Activated naive CD4-positive, alpha-beta T cell treated with anti-CD3 and anti-CD28 coated beads, Interleukin-2, amount 50 U/mL, for 72 hours (primary cell): ENCODE measurements at regions not wholly inside any gene's neighbourhood (a gene's known extent, or its start where the extent isn't known, plus 50 kb on each side); places are given as distances from the start of the nearest gene placed in this dataset.
"Not testable (repeated sequence)": the region's sequence is repeated elsewhere in the genome, so short reads cannot be mapped to it uniquely, and the experiment has no call there.

Source experiments
- ATAC-seq, 2 donors: fragments of 150-1000 bp; cut with Tn5 transposase; 2 replicates each; pipeline ENCODE4 v1.10.0; 2021; ENCODE audit warnings: mild to moderate bottlenecking in 2 of 2, moderate library complexity in 2 of 2
- DNase-seq, 2 donors: peaks; one replicate each; pipeline ENCODE4 v3.0.0; 2021 to 2022; ENCODE audit warnings: low spot score in 2 of 2
- H3K27ac Mint-ChIP-seq, 2 donors: one replicate each; pipeline ENCODE4 v1.8.0; 2022; ENCODE audit warnings: mild to moderate bottlenecking in 2 of 2, mixed read lengths in 2 of 2
- H3K36me3 Mint-ChIP-seq, 2 donors: one replicate each; pipeline ENCODE4 v1.8.0; 2022; ENCODE audit warnings: mixed read lengths in 2 of 2
- H3K9me3 Mint-ChIP-seq, 2 donors: one replicate each; pipeline ENCODE4 v1.8.0; 2022; ENCODE audit warnings: mixed read lengths in 2 of 2

GRCh38 chr4:131347816-131348215 is 1801.3 kb upstream of the PCDH10 start:
- DNase-seq = no peak
- H3K36me3 Mint-ChIP-seq = no peaks in the 10 kb centered on the region
- no peak overlapping the region for H3K27ac Mint-ChIP-seq
- no peak for ATAC-seq
- H3K9me3 Mint-ChIP-seq = peaks cover 5 to 8% of the 10 kb centered on the region in 2 donors

- Mint-ChIP-seq H3K9me3 (peaks cover 7 to 10% of the 10 kb centered on the region in 2 donors), H3K27ac (no peak overlapping the region), H3K36me3 (peaks cover 0 to 4% of the 10 kb centered on the region in 2 donors)
- DNase-seq (no peak), ATAC-seq (no peak)
These were observed 1800.8 kb upstream of the PCDH10 start for GRCh38 chr4:131348263-131348662.

GRCh38 chr4:131352371-131352770 is 1796.7 kb upstream of the PCDH10 start:
- DNase-seq, ATAC-seq, H3K27ac Mint-ChIP-seq, H3K36me3 Mint-ChIP-seq: not testable (repeated sequence)
- H3K9me3 Mint-ChIP-seq = peaks cover 10 to 14% of the 10 kb centered on the region in 2 donors

DNA sequence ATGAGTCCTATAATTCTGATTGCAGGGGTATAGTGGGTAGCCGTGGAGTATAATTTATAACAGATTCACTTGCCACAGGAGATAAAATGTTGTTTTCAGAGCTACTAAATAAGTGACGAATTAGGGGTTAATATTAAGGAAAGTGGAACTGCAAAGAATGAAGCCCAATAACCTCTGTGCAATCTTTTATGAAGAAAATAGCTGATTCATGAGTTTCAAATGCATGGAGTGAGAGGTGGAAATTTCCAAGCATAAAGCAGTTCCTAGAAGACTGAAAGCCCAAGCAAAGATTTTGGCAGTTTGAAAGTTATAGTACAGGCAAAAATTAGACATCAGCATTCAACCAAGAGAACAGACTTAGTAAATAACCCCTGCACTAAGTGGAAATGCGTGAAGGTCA is 1782.4 kb upstream of the PCDH10 start:
- H3K27ac Mint-ChIP-seq = no peak overlapping the region
- ATAC-seq = no peak

DNA sequence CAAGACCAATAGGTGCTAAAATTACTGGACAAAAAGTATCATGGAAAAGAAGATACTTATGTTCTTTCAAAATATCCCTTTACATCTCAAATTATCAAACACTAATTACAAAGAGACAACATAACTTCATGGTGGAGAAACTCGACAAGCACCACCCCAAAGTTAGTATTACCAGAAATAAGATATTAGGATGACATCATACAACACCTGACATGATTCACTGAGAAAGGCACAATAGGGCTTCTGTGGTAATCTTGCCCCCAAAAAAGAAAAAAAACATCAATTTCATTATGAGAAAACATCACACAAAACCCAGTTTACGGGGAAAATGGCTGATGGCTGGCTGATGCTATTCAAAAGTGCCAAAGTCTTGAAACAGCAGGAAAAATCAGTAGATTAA is 1781.7 kb upstream of the PCDH10 start:
- DNase-seq = no peak
- H3K27ac Mint-ChIP-seq = no peak overlapping the region
- H3K36me3 Mint-ChIP-seq = no peaks in the 10 kb centered on the region
- peaks cover 7 to 16% of the 10 kb centered on the region in 2 donors for H3K9me3 Mint-ChIP-seq
- ATAC-seq = no peak

More for the DNA sequence above, 1782.4 kb upstream of the PCDH10 start:
- no peak for DNase-seq
- peaks cover under 1 to 10% of the 10 kb centered on the region in 2 donors for H3K9me3 Mint-ChIP-seq
- no peaks in the 10 kb centered on the region for H3K36me3 Mint-ChIP-seq

DNA sequence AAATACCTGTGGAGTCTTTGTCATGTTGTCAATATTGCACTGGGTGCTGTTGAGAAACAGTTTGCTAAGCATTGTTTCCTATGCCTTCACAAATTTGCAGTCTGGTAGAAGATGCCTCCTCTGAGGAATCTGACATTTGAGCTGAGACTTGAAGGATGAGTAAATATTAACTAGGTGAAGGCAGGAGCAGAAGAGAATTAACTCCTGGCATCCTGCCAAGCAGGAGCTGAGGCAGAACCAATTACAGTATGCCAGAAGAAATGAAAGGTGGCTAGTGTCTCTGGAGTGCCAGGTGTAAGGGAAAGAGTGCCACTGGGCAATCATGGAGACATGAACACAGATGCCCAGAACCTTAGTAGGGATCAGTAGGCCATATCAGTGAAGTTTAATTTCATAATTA is 1778.2 kb upstream of the PCDH10 start:
- H3K36me3 Mint-ChIP-seq = no peaks in the 10 kb centered on the region
- H3K27ac Mint-ChIP-seq = no peak overlapping the region
- DNase-seq (no peak), ATAC-seq (no peak)
- H3K9me3 Mint-ChIP-seq = peaks cover 7 to 16% of the 10 kb centered on the region in 2 donors

GRCh38 chr4:131381055-131381454 is 1768.0 kb upstream of the PCDH10 start:
- H3K27ac Mint-ChIP-seq = no peak overlapping the region

GRCh38 chr4:131382839-131383238 is 1766.3 kb upstream of the PCDH10 start:
- H3K9me3 Mint-ChIP-seq = peaks cover 13 to 28% of the 10 kb centered on the region in 2 donors
- H3K27ac Mint-ChIP-seq = no peak overlapping the region
- ATAC-seq (no peak), DNase-seq (no peak)
- H3K36me3 Mint-ChIP-seq = peaks cover 7 to 13% of the 10 kb centered on the region in 2 donors

More at GRCh38 chr4:131381055-131381454, 1768.0 kb upstream of the PCDH10 start:
- DNase-seq (no peak), ATAC-seq (no peak)
- Mint-ChIP-seq H3K9me3 (peaks cover 8 to 20% of the 10 kb centered on the region in 2 donors), H3K36me3 (peaks cover 7% of the 10 kb centered on the region in 2 donors)

- Mint-ChIP-seq H3K36me3 (peaks cover 0 to 6% of the 10 kb centered on the region in 2 donors), H3K27ac (no peak overlapping the region), H3K9me3 (peaks cover 9 to 20% of the 10 kb centered on the region in 2 donors)
- DNase-seq = no peak
- no peak for ATAC-seq
These were observed 1760.8 kb upstream of the PCDH10 start for GRCh38 chr4:131388277-131388676.

DNA sequence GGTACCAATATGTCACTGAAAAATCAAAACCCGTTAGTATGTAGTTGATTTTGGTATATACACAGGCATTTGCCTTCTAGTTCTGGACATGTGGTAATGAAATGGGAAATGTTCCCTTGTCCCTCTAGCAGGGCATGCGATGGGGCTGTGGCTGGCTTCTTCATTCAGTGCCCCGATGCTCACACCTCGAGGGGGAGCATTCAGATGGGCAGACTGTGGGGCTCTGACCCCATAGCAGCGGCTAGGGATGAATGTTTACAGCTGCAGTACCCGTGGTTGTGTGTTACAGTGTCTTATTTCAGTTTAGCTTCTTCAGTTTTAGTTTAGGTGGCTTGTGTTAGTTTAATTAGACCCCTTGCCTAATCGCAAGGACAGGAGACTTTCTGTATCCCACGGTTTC is 1741.0 kb upstream of the PCDH10 start:
- Mint-ChIP-seq H3K27ac (no peak overlapping the region), H3K9me3 (peaks cover 3 to 6% of the 10 kb centered on the region in 2 donors), H3K36me3 (peaks cover 0 to 6% of the 10 kb centered on the region in 2 donors)
- DNase-seq (no peak), ATAC-seq (no peak)

- no peak for DNase-seq
- Mint-ChIP-seq H3K27ac (no peak overlapping the region), H3K9me3 (peaks cover 3 to 6% of the 10 kb centered on the region in 2 donors), H3K36me3 (peaks cover 0 to 6% of the 10 kb centered on the region in 2 donors)
- ATAC-seq = no peak
These were observed 1737.7 kb upstream of the PCDH10 start for GRCh38 chr4:131411393-131411792.

DNA sequence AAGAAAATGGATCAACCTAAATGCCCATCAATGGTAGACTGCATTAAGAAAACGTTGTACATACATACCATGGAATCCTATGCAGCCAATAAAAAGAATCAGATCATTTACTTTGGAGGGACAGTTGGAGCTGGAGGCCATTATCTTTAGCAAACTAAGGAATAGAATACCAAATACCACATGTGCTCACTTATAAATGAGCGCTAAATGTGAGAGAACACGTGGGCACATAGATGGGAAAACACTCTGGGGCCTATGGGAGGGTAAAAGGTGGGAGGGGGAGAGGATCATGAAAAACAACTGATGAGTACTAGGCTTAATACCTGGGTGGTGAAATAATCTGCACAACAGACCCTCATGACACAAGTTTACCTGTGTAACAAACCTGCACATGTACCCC is 1729.9 kb upstream of the PCDH10 start:
- Mint-ChIP-seq H3K27ac (no peak overlapping the region), H3K36me3 (peaks cover 0 to 10% of the 10 kb centered on the region in 2 donors), H3K9me3 (peaks cover 9 to 19% of the 10 kb centered on the region in 2 donors)
- ATAC-seq (no peak), DNase-seq (no peak)

DNA sequence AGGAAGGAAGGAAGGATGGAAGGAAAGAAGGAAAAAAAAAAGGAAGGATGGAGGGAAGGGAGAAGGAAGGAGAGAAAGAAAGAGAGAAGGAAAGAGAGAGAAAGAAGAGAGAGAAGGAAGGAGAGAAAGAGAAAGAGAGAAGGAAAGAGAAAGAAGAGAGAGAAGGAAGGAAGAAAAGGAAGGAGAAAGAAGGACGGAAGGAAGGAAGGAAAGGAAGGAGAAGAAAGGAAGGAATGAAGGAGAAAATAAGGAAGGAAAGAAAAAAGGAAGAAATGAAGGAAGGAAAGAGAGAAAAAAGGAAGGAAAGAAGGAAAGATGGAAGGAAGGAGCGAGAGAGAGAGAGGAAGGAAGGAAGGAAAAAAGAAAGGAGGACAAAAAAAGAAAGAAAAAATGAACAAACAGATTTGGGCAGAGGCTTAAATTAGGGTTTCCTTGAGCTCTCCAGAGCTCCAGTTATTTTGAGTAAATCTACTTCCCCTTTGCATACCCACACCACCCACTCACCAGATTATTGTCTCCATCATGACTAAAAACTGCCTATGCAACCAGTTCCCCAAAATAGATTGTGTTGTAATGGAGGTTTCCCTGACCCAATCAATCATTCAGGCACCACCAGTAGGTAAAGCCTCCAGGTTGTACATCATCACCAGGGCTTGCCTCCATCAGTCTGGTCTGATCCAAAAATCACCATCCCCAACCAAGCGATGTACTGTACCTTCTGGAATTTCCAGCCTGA is 1722.9 kb upstream of the PCDH10 start:
- Mint-ChIP-seq H3K36me3 (peaks cover 0 to 6% of the 10 kb centered on the region in 2 donors), H3K27ac (no peak overlapping the region), H3K9me3 (peaks cover 16 to 24% of the 10 kb centered on the region in 2 donors)
- ATAC-seq (no peak), DNase-seq (no peak)

- H3K9me3 Mint-ChIP-seq = peaks cover 11 to 18% of the 10 kb centered on the region in 2 donors
- no peaks in the 10 kb centered on the region for H3K36me3 Mint-ChIP-seq
These were observed 1722.1 kb upstream of the PCDH10 start for GRCh38 chr4:131427000-131427399.

DNA sequence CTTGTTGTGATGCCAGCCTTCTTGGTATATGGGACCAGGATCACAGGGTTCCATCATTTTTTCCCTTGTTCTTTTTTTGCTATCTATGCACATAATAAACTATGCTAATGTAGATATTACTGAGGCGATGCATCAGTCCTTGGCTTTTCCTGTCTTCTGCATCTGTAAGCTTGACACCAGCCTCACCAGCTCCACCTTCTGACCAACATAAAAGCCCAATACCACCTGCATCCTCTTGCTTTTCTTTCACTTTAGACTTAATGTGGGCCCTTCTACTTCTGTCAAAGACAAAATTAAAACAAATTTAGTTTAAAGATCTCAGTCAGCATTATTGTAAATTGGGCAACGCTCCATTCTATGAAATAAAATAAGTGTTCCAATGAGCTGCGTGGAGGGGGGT is 1718.8 kb upstream of the PCDH10 start:
- DNase-seq (no peak), ATAC-seq (no peak)
- no peak overlapping the region for H3K27ac Mint-ChIP-seq
- H3K36me3 Mint-ChIP-seq = no peaks in the 10 kb centered on the region
- H3K9me3 Mint-ChIP-seq = peaks cover 14 to 28% of the 10 kb centered on the region in 2 donors

More at GRCh38 chr4:131427000-131427399, 1722.1 kb upstream of the PCDH10 start:
- no peak for ATAC-seq
- DNase-seq = no peak
- H3K27ac Mint-ChIP-seq = no peak overlapping the region

- Mint-ChIP-seq H3K9me3 (peaks cover 14 to 22% of the 10 kb centered on the region in 2 donors), H3K27ac (no peak overlapping the region), H3K36me3 (peaks cover 5% of the 10 kb centered on the region in 2 donors)
- ATAC-seq (no peak), DNase-seq (no peak)
These were observed 1707.9 kb upstream of the PCDH10 start for GRCh38 chr4:131441004-131441688.

DNA sequence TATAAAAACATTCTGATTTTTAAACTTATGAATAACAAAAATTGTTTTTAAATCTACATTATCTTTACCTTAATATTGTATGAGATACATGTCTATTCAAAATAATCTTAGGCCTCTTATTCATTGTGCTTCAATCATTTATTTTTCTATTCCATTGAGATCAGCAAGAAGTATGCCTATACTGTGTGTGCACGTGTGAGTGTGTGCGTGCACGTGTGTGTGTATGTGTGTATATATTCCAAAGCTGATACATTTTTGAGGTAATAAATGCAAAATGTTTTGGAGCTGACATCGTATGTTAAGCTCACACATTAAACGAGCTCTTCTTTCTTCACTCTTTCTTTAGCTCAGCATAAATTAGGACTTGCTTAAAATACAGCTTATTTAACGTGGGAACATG is 1701.2 kb upstream of the PCDH10 start:
- ATAC-seq = no peak
- H3K27ac Mint-ChIP-seq = no peak overlapping the region
- DNase-seq = no peak
- no peaks in the 10 kb centered on the region for H3K36me3 Mint-ChIP-seq
- H3K9me3 Mint-ChIP-seq = peaks cover 6 to 14% of the 10 kb centered on the region in 2 donors
